ENCODE measurements at regions not wholly inside any gene's neighbourhood (a gene's known extent, or its start where the extent isn't known, plus 50 kb on each side); places are given as distances from the start of the nearest gene placed in this dataset.

- Histone ChIP-seq H3K4me3 (no peak overlapping the region), H3K4me1 (ENCODE audit: low read depth) (no peaks in the 10 kb centered on the region), H3K9me3 (peaks cover 10% of the 10 kb centered on the region), H3K36me3 (ENCODE audit: low read depth) (no peaks in the 10 kb centered on the region)
- intact Hi-C loops (cut with DNase I, micrococcal nuclease) = no loop called here
- ATAC-seq = no peak
- DNase-seq = no peak
- TF ChIP-seq, protein P1, sequence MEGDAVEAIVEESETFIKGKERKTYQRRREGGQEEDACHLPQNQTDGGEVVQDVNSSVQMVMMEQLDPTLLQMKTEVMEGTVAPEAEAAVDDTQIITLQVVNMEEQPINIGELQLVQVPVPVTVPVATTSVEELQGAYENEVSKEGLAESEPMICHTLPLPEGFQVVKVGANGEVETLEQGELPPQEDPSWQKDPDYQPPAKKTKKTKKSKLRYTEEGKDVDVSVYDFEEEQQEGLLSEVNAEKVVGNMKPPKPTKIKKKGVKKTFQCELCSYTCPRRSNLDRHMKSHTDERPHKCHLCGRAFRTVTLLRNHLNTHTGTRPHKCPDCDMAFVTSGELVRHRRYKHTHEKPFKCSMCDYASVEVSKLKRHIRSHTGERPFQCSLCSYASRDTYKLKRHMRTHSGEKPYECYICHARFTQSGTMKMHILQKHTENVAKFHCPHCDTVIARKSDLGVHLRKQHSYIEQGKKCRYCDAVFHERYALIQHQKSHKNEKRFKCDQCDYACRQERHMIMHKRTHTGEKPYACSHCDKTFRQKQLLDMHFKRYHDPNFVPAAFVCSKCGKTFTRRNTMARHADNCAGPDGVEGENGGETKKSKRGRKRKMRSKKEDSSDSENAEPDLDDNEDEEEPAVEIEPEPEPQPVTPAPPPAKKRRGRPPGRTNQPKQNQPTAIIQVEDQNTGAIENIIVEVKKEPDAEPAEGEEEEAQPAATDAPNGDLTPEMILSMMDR (IDR thresholded peaks at IDR 0.05) = no peak
Observed at GRCh38 chr3:106836906-106837305, 540.3 kb upstream of the CCDC54 start.

DNA sequence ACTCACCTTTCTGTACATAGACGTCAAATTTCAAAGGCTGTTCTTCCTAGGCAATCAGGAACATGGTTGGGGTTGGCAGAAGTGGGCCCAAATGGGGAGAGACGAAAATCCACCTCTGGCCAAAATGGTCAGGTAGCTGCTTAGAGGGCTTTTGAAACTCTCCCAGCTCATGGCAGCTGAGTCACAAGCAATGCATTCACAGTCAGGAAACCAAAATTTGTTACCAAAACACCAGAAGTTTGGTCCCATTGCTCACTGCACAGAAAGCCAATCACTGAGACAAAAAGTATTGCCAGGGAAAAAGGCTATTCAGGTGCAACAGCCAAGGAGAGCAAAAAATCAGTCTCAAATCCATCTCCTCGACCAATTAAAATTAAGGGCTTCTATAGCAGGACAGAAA lies 539.6 kb upstream of the CCDC54 start:
- Histone ChIP-seq H3K4me1 (ENCODE audit: low read depth) (no peaks in the 10 kb centered on the region), H3K9me3 (peaks cover 3% of the 10 kb centered on the region), H3K36me3 (ENCODE audit: low read depth) (no peaks in the 10 kb centered on the region), H3K4me3 (no peak overlapping the region)
- ATAC-seq (no peak), DNase-seq (no peak)
- intact Hi-C loops (cut with DNase I, micrococcal nuclease) = no loop called here
- TF ChIP-seq, protein P1 (IDR thresholded peaks at IDR 0.05) = no peak

GRCh38 chr3:106839576-106840280 lies 537.5 kb upstream of the CCDC54 start:
- no peak for DNase-seq
- H3K36me3 ChIP-seq (ENCODE audit: low read depth) = no peaks in the 10 kb centered on the region
- TF ChIP-seq, protein P1 (IDR thresholded peaks at IDR 0.05) = no peak
- H3K9me3 ChIP-seq = no peaks in the 10 kb centered on the region
- H3K4me1 ChIP-seq (ENCODE audit: low read depth) = no peaks in the 10 kb centered on the region
- no peak for ATAC-seq
- H3K4me3 ChIP-seq = no peak overlapping the region
- intact Hi-C loops (cut with DNase I, micrococcal nuclease) = no loop called here

- DNase-seq (no peak), ATAC-seq (no peak)
- TF ChIP-seq, protein P1 (IDR thresholded peaks at IDR 0.05) = no peak
- H3K4me1 ChIP-seq (ENCODE audit: low read depth) = no peaks in the 10 kb centered on the region
- no peak overlapping the region for H3K4me3 ChIP-seq
- no peaks in the 10 kb centered on the region for H3K9me3 ChIP-seq
- intact Hi-C loops (cut with DNase I, micrococcal nuclease) = no loop called here
- H3K36me3 ChIP-seq (ENCODE audit: low read depth) = no peaks in the 10 kb centered on the region
Observed at GRCh38 chr3:106840319-106840718, 536.9 kb upstream of the CCDC54 start.

DNA sequence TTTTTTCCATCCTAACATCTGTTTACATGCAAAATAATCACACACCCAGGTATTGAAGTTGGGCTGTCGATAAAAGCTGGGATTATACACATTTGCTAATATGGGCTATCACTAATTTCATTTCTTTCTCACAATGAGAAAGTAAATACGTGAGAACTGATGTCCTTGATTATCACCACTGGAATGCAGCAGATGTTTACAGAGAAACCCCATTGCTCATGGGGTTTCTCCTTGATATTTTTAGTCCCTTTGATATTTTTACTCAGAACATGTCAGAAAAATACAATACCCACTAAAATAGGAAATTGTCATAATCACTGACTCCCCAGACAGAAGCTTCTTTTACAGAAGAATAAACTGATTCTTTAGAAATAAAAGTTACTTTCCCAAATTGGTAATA lies 535.1 kb upstream of the CCDC54 start:
- H3K36me3 ChIP-seq (ENCODE audit: low read depth) = no peaks in the 10 kb centered on the region
- intact Hi-C loops (cut with DNase I, micrococcal nuclease) = no loop called here
- DNase-seq (no peak), ATAC-seq (no peak)
- H3K4me3 ChIP-seq = no peak overlapping the region
- H3K4me1 ChIP-seq (ENCODE audit: low read depth) = no peaks in the 10 kb centered on the region
- TF ChIP-seq, protein P1 (IDR thresholded peaks at IDR 0.05) = no peak
- H3K9me3 ChIP-seq = peaks cover 3% of the 10 kb centered on the region

- ATAC-seq (no peak), DNase-seq (no peak)
- H3K9me3 ChIP-seq = peaks cover 8% of the 10 kb centered on the region
- H3K36me3 ChIP-seq (ENCODE audit: low read depth) = no peaks in the 10 kb centered on the region
- no peak overlapping the region for H3K4me3 ChIP-seq
- TF ChIP-seq, protein P1 (IDR thresholded peaks at IDR 0.05) = no peak
- H3K4me1 ChIP-seq (ENCODE audit: low read depth) = no peaks in the 10 kb centered on the region
- intact Hi-C loops (cut with DNase I, micrococcal nuclease) = no loop called here
Observed at GRCh38 chr3:106844638-106845037, 532.6 kb upstream of the CCDC54 start.

All from mucosa of descending colon (tissue), 3 donors.